ENCODE measurements at regions not wholly inside any gene's neighbourhood (a gene's known extent, or its start where the extent isn't known, plus 50 kb on each side); places are given as distances from the start of the nearest gene placed in this dataset.

DNA sequence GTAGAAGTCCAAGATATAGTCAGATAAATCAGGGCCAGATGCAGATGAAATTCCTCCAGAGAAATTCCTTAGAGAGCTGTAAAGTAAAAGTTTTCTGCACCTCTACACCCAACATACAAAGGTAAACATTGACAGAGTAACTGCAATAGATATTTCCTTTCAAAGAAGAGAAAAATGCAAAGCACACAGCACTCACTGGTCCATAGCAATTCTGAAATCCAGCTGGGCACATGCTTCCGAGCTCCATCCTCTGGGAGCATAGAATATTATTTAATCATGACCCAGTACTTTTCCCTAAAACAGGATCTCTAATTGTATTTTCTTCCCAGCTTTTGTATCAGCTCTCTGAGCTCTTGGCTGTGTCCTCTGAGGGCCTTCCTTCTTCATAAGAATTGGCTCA, 239.5 kb upstream of the IRX3 start:
- CTCF ChIA-PET, result no interaction called here
- ATAC-seq (no peak), FAIRE-seq (no peak), DNase-seq (ENCODE audit: low read depth in 1 of 2, low spot score in 1 of 2) (no peak)
- TF ChIP-seq HOXB5 (CRISPR knock-in tag; IDR thresholded peaks at IDR 0.05), result no peak
- TF ChIP-seq EHMT2 (IDR thresholded peaks at IDR 0.05; ENCODE audit: low read depth), result no peak
- TF ChIP-seq, protein P1, sequence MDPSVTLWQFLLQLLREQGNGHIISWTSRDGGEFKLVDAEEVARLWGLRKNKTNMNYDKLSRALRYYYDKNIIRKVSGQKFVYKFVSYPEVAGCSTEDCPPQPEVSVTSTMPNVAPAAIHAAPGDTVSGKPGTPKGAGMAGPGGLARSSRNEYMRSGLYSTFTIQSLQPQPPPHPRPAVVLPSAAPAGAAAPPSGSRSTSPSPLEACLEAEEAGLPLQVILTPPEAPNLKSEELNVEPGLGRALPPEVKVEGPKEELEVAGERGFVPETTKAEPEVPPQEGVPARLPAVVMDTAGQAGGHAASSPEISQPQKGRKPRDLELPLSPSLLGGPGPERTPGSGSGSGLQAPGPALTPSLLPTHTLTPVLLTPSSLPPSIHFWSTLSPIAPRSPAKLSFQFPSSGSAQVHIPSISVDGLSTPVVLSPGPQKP (IDR thresholded peaks at IDR 0.05; ENCODE audit: low read depth, low read length), result no peak
- no peak for TF ChIP-seq RFX5 (IDR thresholded peaks at IDR 0.05)
- no peak for TF ChIP-seq HEYL (CRISPR knock-in tag; IDR thresholded peaks at IDR 0.05)
- TF ChIP-seq FOSL2 (IDR thresholded peaks at IDR 0.05), result no peak
- no peak for TF ChIP-seq FOSL2 (CRISPR knock-in tag; IDR thresholded peaks at IDR 0.05)
- no peak for TF ChIP-seq FOSB (CRISPR knock-in tag; IDR thresholded peaks at IDR 0.05)
- TF ChIP-seq EHF (CRISPR knock-in tag; IDR thresholded peaks at IDR 0.05), result no peak
- TF ChIP-seq TP53 (CRISPR knock-in tag; IDR thresholded peaks at IDR 0.05), result no peak
- H3K9me3 ChIP-seq, result peaks cover 22% of the 10 kb centered on the region; the same call in 2 of the 3 replicates
- WGBS (ENCODE audit: missing lambda C conversion rate), result 0% methylated on average over 1 of the region's 1 CpG
- no peaks in the 10 kb centered on the region for H3K4me1 ChIP-seq
- no peak overlapping the region for H3K4me3 ChIP-seq
- no peak overlapping the region for H3K4me2 ChIP-seq
- no peak overlapping the region for H3K27ac ChIP-seq
- POLR2A ChIA-PET, result no interaction called here

GRCh38 chr16:54525104-54525503, 238.5 kb upstream of the IRX3 start:
- Histone ChIP-seq H3K4me2 (no peak overlapping the region), H3K27ac (no peak overlapping the region), H3K4me3 (no peak overlapping the region), H3K9me3 (peaks cover 22% of the 10 kb centered on the region; the same call in 2 of the 3 replicates), H3K4me1 (no peaks in the 10 kb centered on the region)
- WGBS (ENCODE audit: missing lambda C conversion rate), result 4% methylated on average over 4 of the region's 4 CpGs
- DNase-seq (ENCODE audit: low read depth in 1 of 2, low spot score in 1 of 2) (no peak), ATAC-seq (no peak), FAIRE-seq (no peak)
- TF ChIP-seq CHD4 (IDR thresholded peaks at IDR 0.05; ENCODE audit: borderline replicate concordance), result no peak
- TF ChIP-seq, protein P2, sequence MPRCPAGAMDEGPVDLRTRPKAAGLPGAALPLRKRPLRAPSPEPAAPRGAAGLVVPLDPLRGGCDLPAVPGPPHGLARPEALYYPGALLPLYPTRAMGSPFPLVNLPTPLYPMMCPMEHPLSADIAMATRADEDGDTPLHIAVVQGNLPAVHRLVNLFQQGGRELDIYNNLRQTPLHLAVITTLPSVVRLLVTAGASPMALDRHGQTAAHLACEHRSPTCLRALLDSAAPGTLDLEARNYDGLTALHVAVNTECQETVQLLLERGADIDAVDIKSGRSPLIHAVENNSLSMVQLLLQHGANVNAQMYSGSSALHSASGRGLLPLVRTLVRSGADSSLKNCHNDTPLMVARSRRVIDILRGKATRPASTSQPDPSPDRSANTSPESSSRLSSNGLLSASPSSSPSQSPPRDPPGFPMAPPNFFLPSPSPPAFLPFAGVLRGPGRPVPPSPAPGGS (IDR thresholded peaks at IDR 0.05), result no peak
- no peak for TF ChIP-seq SMC3 (IDR thresholded peaks at IDR 0.05)
- TF ChIP-seq CBX2 (IDR thresholded peaks at IDR 0.05; ENCODE audit: borderline replicate concordance, low read depth), result no peak
- TF ChIP-seq RCOR1 (IDR thresholded peaks at IDR 0.05; ENCODE audit: low read depth, low read length), result no peak
- TF ChIP-seq, protein P3, sequence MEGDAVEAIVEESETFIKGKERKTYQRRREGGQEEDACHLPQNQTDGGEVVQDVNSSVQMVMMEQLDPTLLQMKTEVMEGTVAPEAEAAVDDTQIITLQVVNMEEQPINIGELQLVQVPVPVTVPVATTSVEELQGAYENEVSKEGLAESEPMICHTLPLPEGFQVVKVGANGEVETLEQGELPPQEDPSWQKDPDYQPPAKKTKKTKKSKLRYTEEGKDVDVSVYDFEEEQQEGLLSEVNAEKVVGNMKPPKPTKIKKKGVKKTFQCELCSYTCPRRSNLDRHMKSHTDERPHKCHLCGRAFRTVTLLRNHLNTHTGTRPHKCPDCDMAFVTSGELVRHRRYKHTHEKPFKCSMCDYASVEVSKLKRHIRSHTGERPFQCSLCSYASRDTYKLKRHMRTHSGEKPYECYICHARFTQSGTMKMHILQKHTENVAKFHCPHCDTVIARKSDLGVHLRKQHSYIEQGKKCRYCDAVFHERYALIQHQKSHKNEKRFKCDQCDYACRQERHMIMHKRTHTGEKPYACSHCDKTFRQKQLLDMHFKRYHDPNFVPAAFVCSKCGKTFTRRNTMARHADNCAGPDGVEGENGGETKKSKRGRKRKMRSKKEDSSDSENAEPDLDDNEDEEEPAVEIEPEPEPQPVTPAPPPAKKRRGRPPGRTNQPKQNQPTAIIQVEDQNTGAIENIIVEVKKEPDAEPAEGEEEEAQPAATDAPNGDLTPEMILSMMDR (IDR thresholded peaks at IDR 0.05), result no peak
- TF ChIP-seq, protein P4, sequence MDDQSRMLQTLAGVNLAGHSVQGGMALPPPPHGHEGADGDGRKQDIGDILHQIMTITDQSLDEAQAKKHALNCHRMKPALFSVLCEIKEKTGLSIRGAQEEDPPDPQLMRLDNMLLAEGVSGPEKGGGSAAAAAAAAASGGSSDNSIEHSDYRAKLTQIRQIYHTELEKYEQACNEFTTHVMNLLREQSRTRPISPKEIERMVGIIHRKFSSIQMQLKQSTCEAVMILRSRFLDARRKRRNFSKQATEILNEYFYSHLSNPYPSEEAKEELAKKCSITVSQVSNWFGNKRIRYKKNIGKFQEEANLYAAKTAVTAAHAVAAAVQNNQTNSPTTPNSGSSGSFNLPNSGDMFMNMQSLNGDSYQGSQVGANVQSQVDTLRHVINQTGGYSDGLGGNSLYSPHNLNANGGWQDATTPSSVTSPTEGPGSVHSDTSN (IDR thresholded peaks at IDR 0.05), result no peak
- POLR2A ChIA-PET, result no interaction called here
- CTCF ChIA-PET, result no interaction called here

DNA sequence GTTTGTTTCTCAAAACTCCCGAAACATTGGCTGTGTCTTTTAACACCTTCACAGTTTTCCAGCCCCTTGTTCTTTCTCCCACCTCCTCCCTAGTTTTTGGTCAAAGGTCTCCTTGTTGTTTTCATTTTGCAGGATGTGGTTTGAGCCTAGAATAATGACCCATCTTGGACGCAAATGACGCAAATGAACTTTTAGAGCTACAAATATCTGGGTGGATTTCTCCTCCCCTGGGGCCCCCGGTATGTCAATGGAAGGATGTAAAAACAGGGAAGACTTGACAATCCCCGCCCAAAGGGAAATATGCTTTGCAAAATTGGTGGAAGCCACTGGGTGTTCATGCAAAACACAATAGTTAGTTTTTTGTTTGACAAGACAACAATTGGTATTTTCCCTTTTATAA, 236.0 kb upstream of the IRX3 start:
- CTCF ChIA-PET, result interaction anchor here (1.3 kb wide), 1 partner anchor 9 kb away, joined by 3 read pairs; no protein-coding TSS in a partner anchor
- ATAC-seq (no peak), DNase-seq (ENCODE audit: low read depth in 1 of 2, low spot score in 1 of 2) (no peak), FAIRE-seq (no peak)
- H3K4me1 ChIP-seq, result no peaks in the 10 kb centered on the region
- H3K4me3 ChIP-seq, result no peak overlapping the region
- no peak for TF ChIP-seq RNF2 (IDR thresholded peaks at IDR 0.05; ENCODE audit: borderline replicate concordance, low read depth)
- TF ChIP-seq HOXB13 (CRISPR knock-in tag; IDR thresholded peaks at IDR 0.05; ENCODE audit: low read depth), result no peak
- no peak for TF ChIP-seq RARB (CRISPR knock-in tag; IDR thresholded peaks at IDR 0.05)
- no peak for TF ChIP-seq ZNF302 (CRISPR knock-in tag; IDR thresholded peaks at IDR 0.05)
- no peak for TF ChIP-seq ESRRA (IDR thresholded peaks at IDR 0.05; ENCODE audit: borderline replicate concordance, low read length)
- no peak for TF ChIP-seq CHD4 (IDR thresholded peaks at IDR 0.05; ENCODE audit: borderline replicate concordance)
- TF ChIP-seq, protein P3 (IDR thresholded peaks at IDR 0.05), result no peak
- no peak for TF ChIP-seq EHMT2 (IDR thresholded peaks at IDR 0.05; ENCODE audit: low read depth)
- no peak for TF ChIP-seq TFCP2L1 (CRISPR knock-in tag; IDR thresholded peaks at IDR 0.05)
- TF ChIP-seq, protein P5, sequence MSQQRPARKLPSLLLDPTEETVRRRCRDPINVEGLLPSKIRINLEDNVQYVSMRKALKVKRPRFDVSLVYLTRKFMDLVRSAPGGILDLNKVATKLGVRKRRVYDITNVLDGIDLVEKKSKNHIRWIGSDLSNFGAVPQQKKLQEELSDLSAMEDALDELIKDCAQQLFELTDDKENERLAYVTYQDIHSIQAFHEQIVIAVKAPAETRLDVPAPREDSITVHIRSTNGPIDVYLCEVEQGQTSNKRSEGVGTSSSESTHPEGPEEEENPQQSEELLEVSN (IDR thresholded peaks at IDR 0.05; ENCODE audit: borderline replicate concordance, low read depth), result no peak
- no peak for TF ChIP-seq POLR2A (IDR thresholded peaks at IDR 0.05; ENCODE audit: low read length)
- TF ChIP-seq CBX2 (IDR thresholded peaks at IDR 0.05; ENCODE audit: borderline replicate concordance, low read depth), result no peak
- H3K4me2 ChIP-seq, result no peak overlapping the region
- peaks cover 22% of the 10 kb centered on the region; the same call in 2 of the 3 replicates for H3K9me3 ChIP-seq
- no peak overlapping the region for H3K27ac ChIP-seq
- 27% methylated on average over 5 of the region's 5 CpGs for WGBS (ENCODE audit: missing lambda C conversion rate)
- POLR2A ChIA-PET, result no interaction called here

All from A549 (cell line).